ENCODE measurements at regions not wholly inside any gene's neighbourhood (a gene's known extent, or its start where the extent isn't known, plus 50 kb on each side); places are given as distances from the start of the nearest gene placed in this dataset.
A peak's percentile ranks its signal among the peaks of the same experiment; 100 is the strongest.

DNA sequence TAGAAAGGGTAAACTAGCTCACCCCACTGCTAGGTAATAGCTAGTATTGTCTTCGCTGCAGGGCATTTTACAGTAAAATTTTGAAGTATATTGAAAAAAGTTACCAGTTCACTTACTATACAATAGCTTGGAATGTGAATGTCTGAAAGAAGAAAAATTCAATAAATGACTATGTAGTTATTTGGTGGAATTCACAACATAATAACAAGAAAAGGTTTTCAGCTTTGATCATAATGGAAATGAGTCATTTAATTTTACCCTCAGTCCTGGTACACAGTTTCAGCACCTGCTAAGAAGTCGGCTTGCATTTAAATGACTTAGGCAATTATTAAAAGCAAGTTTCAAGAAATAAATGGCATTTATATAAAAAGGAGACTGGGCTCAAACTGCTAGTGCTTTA is 90.4 kb downstream of the NUP35 start:
- DNase-seq, result no peak

DNA sequence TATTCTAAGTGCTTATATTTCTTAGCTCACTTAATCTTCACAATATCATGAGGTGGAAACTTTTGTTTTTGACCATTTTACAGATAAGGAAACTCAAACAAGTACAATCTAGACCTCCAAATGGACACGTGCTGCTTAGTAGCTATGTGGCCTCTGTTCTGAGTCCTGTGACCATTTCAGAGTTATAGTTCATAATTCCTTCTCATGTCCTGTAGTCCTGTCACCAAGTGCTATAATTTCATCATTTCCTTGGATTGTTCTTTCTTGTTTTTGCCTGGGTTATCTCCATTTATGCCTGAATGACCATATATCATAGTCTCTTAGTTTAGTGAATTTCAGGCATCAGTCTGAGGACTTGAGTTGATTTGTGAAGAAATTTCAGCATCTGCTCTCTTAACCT is 91.7 kb downstream of the NUP35 start:
- no peak for DNase-seq

DNA sequence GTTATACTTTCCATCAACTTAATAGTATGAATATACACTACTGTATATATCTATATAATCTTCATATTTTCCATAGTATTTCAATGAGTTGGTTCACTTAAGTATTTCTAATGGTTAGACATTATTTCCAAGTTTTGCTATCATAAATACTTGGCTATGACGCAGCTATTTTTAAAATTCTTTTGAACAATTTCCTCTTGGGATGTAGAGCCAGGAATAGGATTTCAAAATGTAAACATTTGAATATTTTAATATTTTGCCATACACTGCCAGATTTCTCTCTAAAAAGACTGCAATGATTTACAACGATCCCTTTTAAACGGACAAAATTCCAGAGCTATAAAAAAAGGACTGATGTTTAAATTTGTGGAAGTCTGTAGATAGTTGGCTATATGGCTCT is 95.6 kb downstream of the NUP35 start:
- no peak for DNase-seq

DNA sequence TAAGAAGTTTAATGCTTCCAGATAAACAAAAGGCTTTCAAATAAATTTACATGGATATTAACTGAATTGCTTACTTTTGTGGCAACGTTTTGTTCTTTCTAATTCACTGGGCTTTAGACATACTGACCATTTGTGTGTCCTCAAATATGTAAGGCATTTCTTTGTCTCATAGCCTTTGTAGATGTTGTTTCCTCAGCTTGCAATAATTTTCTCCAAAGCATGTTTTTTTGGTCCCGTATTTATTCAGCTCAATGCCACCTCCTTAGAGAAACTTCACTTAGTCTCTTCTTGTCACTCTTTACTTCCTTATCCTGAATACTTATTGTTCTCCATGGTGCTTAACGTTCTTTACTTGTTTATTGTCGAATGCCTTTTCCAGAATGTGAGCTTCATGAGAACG is 98.5 kb downstream of the NUP35 start:
- DNase-seq, result no peak

DNA sequence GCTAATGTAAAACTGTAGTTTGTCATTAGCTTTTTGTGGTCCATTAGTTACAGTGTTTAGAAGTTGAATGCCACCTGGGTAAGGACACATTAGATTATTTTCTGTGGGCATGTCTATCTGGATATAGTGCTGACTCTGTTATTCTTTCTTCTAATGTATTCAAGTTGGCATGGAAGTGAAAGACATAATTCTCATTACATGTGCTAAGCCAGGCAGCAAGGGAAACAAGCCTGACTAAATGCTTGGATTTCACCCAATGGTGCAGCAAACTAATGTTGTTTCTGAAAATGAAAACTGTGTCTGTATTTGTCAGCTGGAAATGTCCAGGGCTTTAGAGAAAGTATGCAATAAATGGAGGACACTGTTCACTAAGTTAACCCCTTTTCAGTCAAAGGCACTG is 100.7 kb downstream of the NUP35 start:
- no peak for DNase-seq

DNA sequence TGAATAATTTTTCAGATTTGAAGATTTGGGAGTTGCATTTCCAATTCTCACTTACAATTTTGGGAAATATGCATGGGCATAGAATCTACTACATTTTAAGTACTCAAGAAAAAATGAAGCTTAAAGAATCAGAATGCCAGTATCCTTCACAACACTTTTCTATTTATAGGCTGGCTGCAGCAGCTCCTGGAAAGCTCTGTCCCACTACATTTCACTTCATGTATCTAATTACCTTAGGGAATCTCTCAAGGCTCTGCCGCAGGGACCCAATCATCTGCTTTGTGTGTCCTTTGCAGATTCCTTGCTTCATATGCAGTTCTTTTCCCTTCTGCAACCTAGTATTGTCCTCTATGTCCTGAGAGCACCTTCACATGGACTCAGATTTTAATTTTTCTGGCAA is 102.9 kb downstream of the NUP35 start:
- DNase-seq, result no peak

DNA sequence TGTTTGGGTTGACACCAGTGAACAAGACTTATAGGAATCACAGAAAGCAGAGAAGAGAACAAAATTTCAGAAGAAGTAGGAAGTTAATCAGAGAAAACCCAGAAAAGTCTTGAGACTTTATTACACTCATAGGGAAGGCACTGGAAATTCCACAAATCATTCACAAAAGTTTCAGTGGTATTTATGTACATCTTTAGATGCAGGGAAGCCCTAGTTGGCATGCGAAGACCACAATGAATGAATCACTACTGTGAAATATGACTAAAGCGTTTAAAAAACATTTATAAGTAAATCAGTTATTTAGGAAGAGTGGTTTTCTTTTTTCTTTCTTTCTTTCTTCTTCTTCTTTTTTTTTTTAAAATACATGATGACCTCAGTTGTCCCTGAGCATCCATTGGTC is 105.1 kb downstream of the NUP35 start:
- no peak for DNase-seq

DNA sequence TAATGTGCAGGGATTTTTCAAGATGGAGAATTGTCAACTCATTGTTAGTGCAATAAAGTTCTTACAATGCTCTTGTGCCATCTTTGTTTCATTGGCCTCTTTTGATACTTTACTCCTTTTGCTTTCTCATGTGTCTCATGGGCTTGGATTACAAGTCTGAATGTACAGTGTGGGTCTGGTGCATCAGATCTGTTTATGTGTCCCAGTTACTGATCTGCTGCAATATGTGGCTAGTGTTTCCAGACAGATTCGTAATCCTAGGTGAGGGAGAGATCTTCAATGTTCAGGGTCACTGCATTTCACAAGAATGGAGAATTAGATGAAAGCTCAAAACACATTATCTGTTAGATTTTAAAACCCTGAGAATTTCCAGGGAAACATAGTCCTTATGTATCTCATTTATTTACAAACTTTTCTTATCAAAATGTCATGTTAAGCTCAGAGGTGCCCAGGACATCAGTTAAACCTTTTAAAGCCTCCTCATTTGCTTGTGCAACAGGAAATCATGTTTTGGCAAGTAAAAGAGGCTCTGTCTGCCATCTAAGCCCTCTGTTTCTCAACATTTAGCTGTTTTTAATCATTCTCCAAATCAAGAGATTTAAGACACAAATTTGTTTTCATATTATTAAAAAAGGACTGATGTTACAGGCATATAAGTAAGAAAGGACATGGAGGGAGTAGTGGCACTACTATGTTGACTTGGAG is 108.1 kb downstream of the NUP35 start:
- no peak for DNase-seq

DNA sequence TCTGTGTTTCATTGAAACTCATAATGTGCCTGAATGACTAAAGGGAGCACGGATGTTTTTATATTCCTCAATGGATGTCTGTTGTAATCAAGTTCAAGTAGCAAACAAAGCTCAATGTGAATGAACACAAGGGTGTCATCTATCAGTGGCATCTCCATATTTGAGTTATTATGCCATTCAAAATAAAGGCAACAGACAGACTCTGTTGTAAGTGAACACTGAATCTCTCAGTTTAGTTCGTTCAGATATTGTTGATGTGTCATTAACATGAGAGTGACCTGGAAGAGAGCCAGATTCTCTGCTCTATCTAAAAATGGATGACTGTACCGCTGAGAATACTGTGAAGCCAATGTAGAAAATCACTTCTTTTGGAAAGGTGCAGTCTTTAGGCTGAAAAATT is 118.7 kb downstream of the NUP35 start:
- no peak for DNase-seq

DNA sequence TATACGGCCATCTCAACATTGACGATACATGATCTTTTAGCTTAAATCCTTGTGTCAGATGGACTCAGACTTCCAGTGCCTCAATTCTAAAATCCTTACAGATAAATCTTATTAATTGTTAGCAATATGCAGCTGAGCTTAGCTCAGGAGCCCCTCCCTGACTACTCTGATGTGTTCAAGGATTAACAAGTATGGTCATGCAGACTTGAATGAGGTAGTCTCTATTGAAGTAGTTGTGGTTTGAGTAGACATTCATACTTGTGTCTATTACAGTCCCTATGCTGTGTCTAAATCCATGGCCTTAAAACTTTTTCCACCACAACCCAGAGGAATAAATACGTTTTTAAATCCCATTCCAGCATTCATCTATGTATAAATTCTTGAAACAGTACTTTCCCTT is 119.5 kb downstream of the NUP35 start:
- DNase-seq, result no peak

DNA sequence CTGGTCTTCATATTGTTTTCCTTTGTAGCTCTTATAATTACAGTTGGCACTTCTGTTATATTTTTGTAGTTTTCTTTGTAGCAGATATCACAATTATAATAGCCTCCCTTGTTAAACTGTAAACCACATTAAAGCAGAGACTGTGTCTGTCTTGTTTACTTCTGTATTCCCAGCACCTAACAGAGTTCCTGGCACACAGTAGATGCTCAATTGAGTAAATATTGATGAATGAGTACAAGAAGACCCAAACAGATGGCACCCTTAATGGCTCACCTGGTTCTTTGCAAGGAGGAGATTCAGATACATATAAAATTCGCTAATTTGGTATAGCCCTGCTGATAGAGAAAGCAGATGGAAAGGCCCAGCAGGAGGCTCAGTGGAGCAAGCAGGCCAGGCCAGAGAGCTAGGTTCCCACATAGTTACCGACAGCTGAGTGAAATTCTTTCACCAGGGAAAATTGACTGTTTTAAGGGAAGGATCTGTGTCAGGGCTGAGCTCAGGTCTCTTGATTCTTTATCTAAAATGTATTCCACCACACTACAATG is 120.1 kb downstream of the NUP35 start:
- DNase-seq, result no peak

DNA sequence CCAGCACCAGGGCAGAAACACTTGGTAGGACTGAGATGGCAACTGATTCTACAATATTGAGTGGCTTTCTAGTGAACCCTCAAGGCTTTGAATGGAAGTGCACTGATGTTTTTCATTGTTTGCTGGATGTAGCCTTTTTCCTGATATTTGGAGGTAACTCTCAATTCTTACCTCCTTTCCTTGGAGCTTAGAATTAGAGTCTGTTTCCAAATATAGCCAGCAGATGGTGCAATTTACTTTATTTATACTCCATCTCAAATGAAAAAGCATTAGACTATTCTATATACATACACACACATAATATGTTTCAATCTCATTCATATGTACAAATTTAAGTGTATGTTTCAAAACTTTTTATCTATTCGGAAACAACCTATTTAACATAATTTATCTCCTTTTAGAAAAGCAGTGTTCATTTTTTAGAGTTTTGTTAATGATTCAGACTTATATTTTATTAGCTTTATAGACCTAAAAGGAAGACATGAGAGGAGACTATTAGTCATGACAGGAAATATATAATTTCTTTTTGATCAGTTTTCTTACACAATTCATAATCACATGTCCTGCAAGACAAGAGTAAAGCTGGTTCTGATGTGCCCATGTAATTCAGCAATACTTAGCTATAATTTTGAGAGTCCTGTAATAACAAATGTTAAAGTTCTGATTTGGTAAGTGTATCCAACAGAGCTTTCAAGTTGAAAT is 124.8 kb downstream of the NUP35 start:
- no peak for DNase-seq

DNA sequence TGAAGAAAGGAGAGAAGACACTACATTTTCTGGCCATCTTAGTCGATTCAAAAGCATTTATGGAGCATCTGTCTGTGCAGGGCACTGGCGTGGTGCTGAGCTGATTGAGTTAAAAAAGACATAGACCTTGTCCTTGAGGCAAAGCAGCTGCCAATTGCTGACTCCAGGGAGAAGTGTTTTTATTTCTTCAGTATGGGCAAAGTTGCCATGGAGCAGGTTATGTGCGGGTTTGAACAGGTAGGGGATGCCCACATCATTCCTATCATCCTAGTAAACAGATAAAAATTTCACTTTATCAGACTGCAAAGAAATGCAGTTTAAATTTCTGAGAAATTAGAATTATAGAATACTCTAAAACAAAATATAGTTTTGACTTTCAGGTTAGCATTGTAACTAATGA is 125.8 kb downstream of the NUP35 start:
- no peak for DNase-seq

DNA sequence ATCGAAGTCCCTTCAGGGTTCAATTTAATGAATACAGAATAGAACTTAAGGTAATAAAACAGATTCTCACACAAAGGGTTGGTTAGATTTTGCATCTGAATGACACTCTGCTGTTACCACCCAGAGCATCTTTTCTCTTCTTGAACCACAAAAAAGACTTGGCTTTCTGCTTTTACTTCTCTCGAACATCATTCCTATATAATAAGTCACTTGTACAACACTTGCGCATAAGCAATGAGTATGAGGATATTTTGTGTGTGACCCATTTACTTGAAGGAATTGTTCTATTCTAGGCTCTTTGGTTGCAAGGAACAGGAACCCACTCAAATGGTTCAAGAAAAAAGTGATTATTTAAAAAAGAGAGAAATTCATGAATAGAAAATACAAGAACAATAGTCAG is 126.2 kb downstream of the NUP35 start:
- DNase-seq, result no peak

DNA sequence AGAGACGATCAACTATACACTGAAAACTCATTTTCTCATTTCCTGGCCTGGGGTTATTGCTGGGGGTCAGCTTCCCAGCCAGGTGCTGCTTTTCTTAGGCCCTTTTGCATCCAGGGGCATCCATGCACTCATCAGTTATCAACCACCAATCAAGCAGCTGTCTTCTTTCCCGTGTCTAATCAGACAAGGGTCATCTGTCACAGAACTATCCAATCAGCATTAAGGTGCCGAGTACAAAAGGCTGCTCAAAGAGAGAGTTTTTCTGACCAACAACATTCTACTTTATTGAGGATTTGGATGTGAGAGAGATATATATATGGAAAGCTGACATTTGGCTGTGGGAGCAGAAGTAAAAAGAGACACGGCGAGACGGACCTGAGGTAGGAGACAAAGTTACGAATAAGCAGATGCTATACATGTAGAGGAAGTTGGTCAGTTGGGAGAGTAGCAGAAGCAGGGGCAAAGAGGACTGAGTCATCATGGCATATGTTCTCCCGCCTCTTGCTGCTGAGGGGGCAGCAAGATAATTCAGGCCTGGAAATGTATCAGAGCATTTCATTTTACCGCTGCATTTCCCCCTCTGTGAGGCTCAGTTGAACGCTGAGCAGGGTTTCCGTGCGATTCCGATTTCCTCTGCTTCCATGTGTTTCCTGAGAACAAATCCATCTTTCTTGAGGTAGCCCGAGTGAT is 129.3 kb downstream of the NUP35 start:
- no peak for DNase-seq

DNA sequence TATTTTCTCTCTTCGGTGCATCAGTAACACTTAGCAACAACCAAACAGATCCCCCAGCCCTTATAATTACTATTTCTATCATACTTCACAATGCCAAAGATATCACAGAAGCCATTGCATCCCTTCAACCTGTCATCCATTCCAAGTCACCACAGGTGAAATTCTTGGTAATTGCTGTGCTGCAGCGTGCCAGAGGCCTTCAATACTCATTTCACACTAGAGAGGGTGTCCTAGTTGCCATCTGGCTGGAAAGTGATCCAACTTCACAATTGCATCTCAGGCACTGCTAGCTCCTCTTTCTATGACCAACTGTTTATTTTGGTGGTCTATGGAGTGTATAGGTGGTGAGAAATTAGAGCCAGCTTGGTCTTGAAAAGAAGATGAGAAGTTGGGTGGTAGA is 131.2 kb downstream of the NUP35 start:
- DNase-seq, result no peak

DNA sequence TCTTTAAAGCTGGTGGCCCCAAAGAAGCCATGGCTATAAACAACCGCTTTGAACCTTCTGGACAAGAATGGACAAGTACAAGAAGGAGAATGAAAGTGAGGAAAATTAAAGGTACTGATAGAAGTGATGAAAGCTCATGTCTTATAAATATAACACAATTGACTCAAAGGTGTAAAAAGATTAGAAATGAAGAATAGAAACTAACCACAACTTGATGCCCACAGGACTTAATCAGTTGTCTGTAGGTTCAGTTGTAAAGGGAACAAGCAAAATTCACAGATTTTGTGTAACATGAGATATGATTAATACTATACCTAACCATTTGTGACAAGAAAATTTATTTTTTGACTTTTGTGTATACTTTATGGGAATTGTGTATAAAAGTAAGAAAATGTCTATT is 135.7 kb downstream of the NUP35 start:
- no peak for DNase-seq

DNA sequence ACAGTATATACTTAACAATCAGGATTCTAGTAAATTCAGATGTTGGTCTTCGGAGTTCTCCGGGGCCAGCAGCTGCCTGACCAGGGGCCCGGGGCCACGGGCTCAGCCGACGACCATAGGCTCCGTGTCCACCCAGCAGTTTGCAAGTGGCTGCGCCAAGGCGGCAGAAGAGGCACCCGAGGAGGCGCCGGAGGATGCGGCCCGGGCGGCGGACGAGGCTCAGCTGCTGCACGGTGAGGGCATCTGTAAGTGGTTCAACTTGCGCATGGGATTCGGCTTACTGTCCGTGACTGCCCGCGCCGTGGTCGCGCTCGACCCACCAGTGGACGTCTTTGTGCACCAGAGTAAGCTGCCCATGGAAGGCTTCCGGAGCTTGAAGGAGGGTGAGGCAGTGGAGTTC is 136.3 kb downstream of the NUP35 start:
- DNase-seq, result no peak

DNA sequence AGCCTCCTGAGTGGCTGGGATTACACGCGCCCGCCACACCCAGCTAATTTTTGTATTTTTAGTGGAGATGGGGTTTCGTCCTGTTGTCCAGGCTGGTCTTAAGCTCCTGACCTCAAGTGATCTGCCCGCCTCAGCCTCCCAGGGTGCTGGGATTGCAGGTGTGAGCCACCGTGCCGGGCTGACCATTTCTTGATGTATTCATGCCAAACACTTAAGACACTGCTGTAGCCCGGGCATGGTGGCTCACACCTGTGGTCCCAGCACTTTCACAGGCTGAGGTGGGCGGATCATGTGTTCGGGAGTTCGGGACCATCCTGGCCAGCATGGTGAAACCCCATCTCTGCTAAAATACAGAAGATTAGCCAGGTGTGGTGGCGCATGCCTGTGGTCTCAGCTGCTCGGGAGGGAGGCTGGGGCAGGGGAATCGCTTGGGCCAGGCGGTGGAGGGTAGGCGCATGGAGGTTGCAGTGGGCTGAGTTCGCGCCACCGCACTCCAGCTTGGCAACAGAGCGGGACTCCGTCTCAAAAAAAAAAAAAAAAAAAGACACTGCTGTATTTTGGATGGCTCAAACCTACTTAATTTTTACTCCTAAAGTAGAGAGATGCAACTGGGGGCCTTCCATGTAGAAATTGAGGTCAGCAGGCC is 140.8 kb downstream of the NUP35 start:
- DNase-seq, result no peak

DNA sequence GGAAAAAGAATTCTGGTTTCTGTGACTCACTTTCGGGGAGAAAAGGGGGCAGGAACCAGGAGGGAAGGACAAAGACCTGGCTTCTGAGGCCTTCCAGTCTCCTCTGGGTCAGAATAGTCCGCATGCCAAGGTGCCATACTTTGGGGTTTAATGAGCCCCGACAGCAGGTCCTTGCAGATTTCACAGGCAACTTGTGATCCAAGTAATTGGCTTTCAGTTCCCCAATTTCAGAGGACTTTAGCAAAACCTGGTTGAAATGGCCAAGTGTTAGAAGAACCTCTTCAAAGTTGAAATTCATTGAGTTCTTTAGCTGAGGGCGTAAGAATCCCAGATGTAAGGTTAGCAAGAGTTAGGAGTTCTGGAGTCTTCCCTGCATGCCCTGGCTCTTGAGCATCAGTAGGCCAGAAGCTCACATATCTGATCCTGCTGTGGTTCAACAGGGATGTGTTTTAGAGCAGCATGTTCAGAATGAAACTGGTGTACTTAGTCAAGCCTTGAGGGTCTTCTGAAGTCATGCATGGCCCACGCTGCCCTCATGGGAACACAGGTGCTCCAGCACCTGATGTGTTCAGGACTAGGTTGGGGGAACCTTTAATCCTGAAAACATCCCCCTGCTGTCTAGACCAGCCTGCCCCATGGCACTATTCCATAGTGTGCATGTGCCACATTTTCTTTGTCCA is 143.0 kb downstream of the NUP35 start:
- no peak for DNase-seq

DNA sequence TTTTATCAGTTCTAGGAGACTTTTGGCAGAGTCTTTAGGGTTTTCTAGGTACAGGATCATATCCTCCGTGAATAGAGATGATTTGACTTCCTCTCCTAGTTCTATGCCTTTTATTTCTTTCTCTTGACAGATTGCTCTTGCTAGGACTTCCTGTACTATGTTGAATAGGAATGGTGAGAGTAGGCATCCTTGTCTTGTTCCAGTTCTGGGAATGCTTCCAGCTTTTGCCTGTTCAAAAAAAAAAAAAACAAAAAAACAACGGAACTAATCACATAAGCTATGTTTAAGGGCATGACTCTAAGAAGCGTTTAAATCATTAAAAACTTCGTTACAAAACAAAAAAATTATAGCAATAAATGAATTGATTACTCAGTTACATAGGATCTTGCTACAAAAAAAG is 145.7 kb downstream of the NUP35 start:
- peak; percentile 56 for DNase-seq

DNA sequence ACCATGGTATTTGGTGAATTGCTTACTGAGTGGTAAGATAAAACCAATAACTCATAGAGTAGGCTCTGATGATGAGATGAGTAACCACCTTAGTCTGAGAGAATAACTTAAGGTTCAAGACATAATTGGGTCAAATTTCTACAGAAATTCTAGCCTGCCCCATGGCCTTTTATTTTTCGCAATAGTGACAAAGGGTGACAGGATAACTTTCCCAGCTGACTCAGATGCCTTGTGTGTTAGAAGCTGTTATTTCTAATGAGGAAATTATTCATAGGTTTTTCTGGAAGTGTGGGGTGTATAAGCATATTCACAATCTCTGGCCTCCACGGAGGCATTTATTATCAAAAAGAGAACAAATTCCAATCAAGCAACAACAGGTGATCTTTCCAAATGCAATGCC is 159.0 kb downstream of the NUP35 start:
- no peak for DNase-seq

DNA sequence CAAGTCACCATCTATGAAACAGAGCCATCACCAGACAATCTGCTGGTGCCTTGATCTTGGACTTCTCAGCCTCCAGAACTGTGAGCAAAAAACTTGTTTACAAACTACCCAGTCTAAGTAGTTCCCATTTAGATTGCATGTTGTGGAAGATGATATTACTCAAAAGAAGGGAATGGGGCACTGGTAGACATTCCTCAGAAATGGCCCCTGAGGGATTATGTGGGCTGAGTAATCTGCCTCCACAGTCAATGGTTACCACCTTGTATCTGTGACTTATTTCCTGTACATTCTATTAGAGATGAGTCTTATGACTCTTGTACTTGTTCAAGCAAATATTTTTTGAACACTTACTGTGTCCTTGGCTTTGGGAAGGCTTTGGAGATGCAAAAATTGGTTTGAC is 160.4 kb downstream of the NUP35 start:
- DNase-seq, result peak; percentile 92

Data from NCI-H226 (cell line).